ENCODE measurements at regions not wholly inside any gene's neighbourhood (a gene's known extent, or its start where the extent isn't known, plus 50 kb on each side); places are given as distances from the start of the nearest gene placed in this dataset.
"Not testable (repeated sequence)": the region's sequence is repeated elsewhere in the genome, so short reads cannot be mapped to it uniquely, and the experiment has no call there.

GRCh38 chr7:101679653-101680173 lies 50.6 kb upstream of the MYL10 start:
- DNase-seq (ENCODE audit: low read depth), result not testable (repeated sequence)

DNA sequence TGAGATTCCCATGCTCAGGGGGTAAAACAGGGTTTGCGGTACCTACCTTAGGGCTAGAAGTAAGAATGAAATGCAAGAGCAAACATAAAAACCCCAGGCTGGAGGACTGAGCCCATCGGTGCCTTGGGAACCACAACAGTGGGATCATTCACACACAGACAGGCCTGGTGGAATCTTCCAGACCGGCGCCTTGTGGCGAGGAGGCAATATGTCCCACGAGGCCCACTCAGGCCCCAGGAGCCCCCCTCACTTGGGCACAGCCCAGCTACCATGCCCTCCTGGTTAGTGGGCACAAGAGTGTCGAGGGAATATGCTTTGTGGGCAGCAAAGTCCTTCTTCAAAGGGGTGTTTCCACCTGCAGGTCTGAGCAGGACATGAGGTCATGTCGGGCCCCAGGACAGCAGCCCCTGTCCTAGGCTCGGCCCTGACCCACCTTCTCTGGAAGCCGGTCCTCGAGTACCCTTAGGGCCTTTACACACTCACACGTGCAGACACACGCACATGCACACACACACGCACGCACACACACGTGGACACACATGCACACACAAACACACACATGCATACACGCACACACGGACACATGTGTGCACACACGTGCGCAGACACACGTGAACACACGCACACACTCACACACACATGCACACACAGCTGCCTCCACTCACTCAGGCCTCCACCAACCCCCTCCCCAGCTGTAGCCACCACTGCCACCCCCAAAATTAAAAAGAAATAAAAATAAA lies 51.5 kb upstream of the MYL10 start:
- peak; percentile 60 for DNase-seq (ENCODE audit: low read depth)

- DNase-seq (ENCODE audit: low read depth), result peak; percentile 99
Observed at GRCh38 chr7:101681170-101682007, 52.3 kb upstream of the MYL10 start.

- no peak for DNase-seq (ENCODE audit: low read depth)
Observed at GRCh38 chr7:101684983-101685330, 55.9 kb upstream of the MYL10 start.

DNA sequence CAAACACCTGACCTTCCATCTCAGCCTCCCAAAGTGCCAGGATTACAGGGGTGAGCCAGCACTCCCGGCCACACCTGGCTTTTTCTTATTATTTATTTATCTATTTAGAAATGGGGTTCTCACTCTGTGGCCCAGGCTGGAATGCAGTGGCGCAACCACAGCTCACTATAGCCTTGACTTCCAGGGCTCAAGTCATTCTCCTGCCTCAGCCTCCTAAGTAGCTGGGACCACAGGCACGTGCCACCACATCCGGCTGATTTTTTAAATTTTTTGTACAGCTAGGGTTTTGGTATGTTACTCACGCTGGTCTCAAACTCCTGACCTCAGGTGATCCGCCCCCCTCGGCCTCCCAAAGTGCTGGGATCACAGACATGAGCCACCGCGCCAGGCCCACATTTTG lies 56.9 kb upstream of the MYL10 start:
- peak; percentile 70 for DNase-seq (ENCODE audit: low read depth)

DNA sequence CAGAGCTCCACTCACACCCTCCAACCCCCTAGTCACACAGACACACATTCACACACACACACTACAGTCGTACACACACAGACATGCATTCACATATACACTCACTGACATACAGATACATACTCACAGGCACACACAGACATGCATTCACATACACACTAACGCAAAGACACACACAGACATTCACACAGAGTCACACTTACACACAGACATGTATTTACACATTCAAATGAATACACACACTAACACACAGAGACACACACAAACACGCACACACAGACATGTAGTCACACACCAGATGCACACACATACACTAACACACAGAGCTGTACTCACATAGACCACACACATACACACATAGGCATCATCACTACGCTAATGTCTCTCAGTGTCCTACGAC lies 58.0 kb upstream of the MYL10 start:
- DNase-seq (ENCODE audit: low read depth), result no peak

DNA sequence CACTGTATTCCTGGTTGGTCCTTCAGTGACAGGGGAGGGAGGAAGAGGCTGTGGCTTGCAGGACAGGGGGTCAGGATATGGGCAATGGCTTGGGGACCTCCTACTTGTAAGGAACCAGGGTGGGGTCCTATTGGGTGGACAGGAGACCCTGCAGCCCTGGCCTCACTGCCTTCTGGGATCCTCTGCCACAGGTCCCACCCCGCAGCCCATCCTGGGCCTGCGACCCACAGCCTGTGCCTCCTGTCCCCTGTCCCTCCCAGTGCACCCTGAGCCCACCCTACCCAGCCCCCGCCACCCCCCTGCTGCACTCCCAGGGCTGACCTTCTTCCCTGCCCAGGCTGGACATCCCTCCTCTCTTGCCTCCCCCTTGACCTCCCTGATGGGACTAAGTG lies 58.7 kb upstream of the MYL10 start:
- DNase-seq (ENCODE audit: low read depth), result no peak

- peak; percentile 93 for DNase-seq (ENCODE audit: low read depth)
Observed at GRCh38 chr7:101688183-101688831, 59.2 kb upstream of the MYL10 start.

DNA sequence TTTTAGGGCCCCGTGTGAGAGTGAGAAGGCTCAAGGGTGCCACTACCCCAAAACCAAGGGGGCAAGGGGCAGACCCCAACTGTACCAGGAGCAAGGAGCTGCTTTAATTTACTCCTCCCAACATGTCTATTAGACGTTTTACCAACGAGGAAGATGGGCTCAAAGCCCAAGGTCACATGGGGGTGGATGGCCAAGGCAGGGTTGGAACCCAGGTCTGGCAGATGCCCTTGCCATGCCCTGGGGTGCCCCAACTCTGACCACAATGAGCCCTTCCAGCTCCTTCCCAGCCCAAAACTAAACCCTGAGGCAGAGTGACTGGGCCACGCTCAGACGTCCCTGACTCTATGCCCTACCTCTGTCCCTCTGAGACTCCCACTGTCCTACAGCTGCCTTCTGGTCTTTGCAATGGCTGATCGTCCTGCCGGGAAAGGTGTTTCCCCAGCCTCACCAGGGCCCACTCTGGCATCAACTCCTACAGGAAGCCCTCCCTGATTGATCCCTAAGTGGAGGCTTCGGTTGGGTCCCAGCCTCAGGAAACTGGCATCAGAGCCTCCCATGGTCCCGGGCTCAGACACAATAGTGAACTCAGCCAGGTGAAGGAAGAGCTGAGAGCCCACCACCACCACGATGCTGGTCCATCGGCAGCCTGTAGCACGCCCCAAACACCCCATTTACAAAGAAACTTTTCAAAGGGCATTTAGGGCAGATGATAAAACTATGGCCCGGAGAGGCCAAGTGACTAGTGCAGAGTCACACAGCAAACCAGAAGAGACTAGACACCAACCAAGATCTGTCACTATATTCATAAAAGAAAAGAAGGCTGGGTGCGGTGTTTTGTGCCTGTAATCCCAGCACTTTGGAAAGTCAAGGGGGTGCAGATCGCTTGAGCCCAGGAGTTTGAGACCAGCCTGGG lies 60.2 kb upstream of the MYL10 start:
- no peak for DNase-seq (ENCODE audit: low read depth)

DNA sequence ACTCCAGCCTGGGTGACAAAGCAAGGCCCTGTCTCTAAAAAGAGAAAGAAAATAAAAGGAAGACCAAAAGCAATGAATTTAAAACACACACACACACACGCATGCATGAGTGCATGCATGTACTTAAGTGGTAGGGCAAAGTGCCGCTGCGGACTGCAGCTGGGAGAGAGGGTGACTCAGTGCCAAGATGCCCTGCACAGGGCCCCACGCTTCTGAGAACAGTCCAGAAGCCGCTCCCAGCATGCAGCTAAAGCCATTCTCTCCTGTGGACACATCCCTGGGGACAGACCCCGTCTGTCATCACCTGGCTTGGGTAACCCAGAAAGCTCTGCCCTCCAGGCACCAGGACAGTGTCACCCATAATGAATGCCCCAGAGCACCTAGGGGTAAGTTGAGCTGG lies 61.0 kb upstream of the MYL10 start:
- peak; percentile 66 for DNase-seq (ENCODE audit: low read depth)

GRCh38 chr7:101691822-101692384 lies 62.8 kb upstream of the MYL10 start:
- no peak for DNase-seq (ENCODE audit: low read depth)

DNA sequence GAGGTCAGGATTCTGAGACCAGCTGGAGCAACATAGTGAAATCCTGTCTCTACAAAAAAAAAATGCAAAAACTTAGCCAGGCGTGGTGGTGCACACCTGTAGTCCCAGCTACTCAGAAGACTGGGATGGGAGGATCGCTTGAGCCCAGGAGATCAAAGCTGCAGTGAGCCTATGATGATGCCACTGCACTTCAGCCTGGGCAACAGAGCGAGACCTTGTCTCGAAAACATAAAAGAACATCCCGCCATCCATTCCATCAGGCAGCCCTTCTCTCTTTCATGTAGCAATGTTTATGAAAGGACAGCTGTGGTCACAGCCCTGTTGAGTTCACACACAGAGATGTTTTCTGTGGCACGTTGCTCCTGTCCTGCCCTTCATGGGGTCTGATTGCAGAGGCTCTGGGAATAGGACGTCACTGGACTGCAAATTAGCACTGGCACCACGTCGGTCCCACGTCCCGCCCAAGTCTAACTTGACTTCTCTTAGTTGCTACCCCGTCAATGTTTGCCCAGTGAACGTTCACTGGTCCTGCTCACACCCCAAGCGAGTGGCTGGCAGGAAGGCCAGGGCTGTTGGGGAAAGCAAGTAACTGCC lies 64.5 kb upstream of the MYL10 start:
- no peak for DNase-seq (ENCODE audit: low read depth)

GRCh38 chr7:101698964-101699363 lies 69.9 kb upstream of the MYL10 start:
- DNase-seq (ENCODE audit: low read depth), result no peak

DNA sequence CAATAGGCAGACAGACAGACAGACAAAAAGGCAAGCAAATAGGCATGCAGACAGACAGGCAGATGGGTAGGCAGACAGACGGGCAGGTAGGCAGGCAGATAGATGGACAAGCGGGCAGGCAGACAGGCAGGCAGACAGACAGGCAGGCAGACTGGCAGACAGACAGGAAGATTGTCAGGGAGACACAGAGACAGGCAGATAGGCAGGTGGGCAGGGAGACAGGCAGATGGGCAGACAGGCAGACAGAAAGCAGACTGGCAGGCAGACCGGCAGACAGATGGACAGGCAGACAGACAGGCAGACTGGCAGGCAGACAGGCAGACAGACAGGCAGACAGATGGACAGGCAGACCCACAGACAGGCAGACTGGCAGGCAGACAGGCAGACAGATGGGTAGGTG lies 70.3 kb upstream of the MYL10 start:
- DNase-seq (ENCODE audit: low read depth), result no peak

- DNase-seq (ENCODE audit: low read depth), result no peak
Observed at GRCh38 chr7:101699881-101700823, 71.1 kb upstream of the MYL10 start.

- DNase-seq (ENCODE audit: low read depth), result no peak
Observed at GRCh38 chr7:101701153-101701794, 72.2 kb upstream of the MYL10 start.

DNA sequence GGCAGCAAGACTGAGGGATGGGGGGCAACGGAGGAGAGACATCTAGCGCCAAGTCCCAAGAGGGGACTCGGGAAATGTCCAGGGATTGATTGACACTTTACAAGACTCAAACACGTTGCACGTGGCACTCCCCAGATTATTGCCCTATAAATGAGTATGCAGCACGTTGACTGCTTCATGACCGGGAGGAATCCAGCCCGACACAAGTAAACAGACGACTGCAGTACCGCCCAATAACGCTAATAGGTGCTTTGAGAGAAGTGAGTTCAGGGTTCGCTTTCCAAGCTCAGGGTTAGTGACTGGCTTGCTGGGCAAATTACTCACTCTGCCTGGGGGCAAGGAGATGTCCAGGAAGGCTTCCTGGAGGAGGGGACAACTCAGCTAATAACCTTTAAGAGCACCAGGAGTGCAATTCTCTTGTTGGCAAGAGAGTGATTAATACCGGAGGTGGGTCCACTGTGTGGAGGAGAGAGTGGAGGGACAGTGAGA lies 73.3 kb upstream of the MYL10 start:
- peak; percentile 41 for DNase-seq (ENCODE audit: low read depth)

DNA sequence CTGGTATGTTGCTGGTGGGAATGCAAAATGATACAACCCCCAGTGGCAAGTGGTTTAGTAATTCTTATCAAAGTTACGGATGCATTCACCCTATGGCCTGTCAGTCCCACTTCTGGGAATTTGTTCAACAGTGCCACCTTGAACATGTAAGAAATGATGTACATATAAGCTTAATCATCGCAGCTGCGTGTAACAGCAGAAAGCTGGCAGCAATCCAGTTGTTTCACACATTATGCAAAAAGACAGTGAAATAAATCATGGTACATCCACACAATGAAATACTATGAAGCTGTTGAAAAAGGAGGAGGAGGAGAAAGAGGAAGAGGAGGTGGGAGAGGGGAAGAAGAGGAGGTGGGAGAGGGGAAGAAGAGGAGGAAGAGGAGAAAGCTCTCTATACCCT lies 76.2 kb upstream of the MYL10 start:
- no peak for DNase-seq (ENCODE audit: low read depth)

GRCh38 chr7:101707587-101707986 lies 78.5 kb upstream of the MYL10 start:
- no peak for DNase-seq (ENCODE audit: low read depth)

Data from Daoy (cell line).